Astrocyte (in vitro differentiated cells and primary cell): ENCODE measurements at regions not wholly inside any gene's neighbourhood (a gene's known extent, or its start where the extent isn't known, plus 50 kb on each side); places are given as distances from the start of the nearest gene placed in this dataset.

Experiments used
- DNase-seq: peaks from one replicate; pipeline ENCODE4 v3.0.0-alpha.2; 2010; ENCODE audit warnings: low read depth
- FAIRE-seq: peaks from 2 replicates; lab custom pipeline; 2011; peaks lifted over from hg19 to GRCh38; lab: Jason Lieb, UNC
- H2AFZ ChIP-seq: 2 replicates; pipeline ENCODE4 v1.6.0; 2012; ENCODE audit warnings: low read depth, low read length, inconsistent platforms
- H3K27ac ChIP-seq: 2 replicates; pipeline ENCODE4 v1.5.1; 2011; ENCODE audit warnings: low read depth, low read length, inconsistent platforms
- H3K27me3 ChIP-seq: 2 replicates; pipeline ENCODE4 v1.6.0; 2011; ENCODE audit warnings: low read length, inconsistent platforms; ENCODE audit not compliant: insufficient read depth
- H3K36me3 ChIP-seq: 2 replicates; pipeline ENCODE4 v1.5.1; 2011; ENCODE audit warnings: low read length, inconsistent platforms; ENCODE audit not compliant: insufficient read depth
- H3K4me1 ChIP-seq: 2 replicates; pipeline ENCODE4 v1.5.1; 2011; ENCODE audit warnings: low read length, inconsistent platforms; ENCODE audit not compliant: insufficient read depth
- H3K4me2 ChIP-seq: 2 replicates; pipeline ENCODE4 v1.6.0; 2012; ENCODE audit warnings: low read length, inconsistent platforms
- H3K4me3 ChIP-seq: 2 replicates; pipeline ENCODE4 v1.5.1; 2011; ENCODE audit warnings: low read depth, mild to moderate bottlenecking, low read length, inconsistent platforms; ENCODE audit not compliant: insufficient read depth
- H3K79me2 ChIP-seq: 2 replicates; pipeline ENCODE4 v1.6.0; 2012; ENCODE audit warnings: mild to moderate bottlenecking, low read length, inconsistent platforms; ENCODE audit not compliant: insufficient read depth
- H3K9ac ChIP-seq: 2 replicates; pipeline ENCODE4 v1.6.0; 2012; ENCODE audit warnings: mild to moderate bottlenecking, low read length, inconsistent platforms
- H3K9me3 ChIP-seq: 2 replicates; pipeline ENCODE4 v1.5.1; 2012; ENCODE audit warnings: low read depth, mild to moderate bottlenecking, low read length, inconsistent platforms; ENCODE audit not compliant: insufficient read depth
- H4K20me1 ChIP-seq: 2 replicates; pipeline ENCODE4 v1.6.0; 2012; ENCODE audit warnings: low read length, inconsistent platforms; ENCODE audit not compliant: insufficient read depth
- H3K27ac Mint-ChIP-seq: one replicate; pipeline ENCODE4 v1.8.0; 2021; ENCODE audit warnings: mild to moderate bottlenecking, mixed read lengths; ENCODE audit not compliant: unreplicated experiment
- H3K27me3 Mint-ChIP-seq: one replicate; pipeline ENCODE4 v1.8.0; 2021; ENCODE audit warnings: low read depth, mixed read lengths; ENCODE audit not compliant: unreplicated experiment
- H3K36me3 Mint-ChIP-seq: one replicate; pipeline ENCODE4 v1.8.0; 2021; ENCODE audit warnings: low read depth, mixed read lengths; ENCODE audit not compliant: unreplicated experiment
- H3K4me1 Mint-ChIP-seq: one replicate; pipeline ENCODE4 v1.8.0; 2021; ENCODE audit warnings: low read depth, mixed read lengths; ENCODE audit not compliant: unreplicated experiment
- H3K4me3 Mint-ChIP-seq: one replicate; pipeline ENCODE4 v1.8.0; 2021; ENCODE audit warnings: mild to moderate bottlenecking, moderate library complexity, mixed read lengths; ENCODE audit not compliant: unreplicated experiment
- H3K9me3 Mint-ChIP-seq: one replicate; pipeline ENCODE4 v1.8.0; 2021; ENCODE audit warnings: mild to moderate bottlenecking, mixed read lengths; ENCODE audit not compliant: unreplicated experiment
- EZH2 ChIP-seq: IDR thresholded peaks from 2 replicates; pipeline ENCODE4 v1.6.1; 2012; ENCODE audit warnings: mild to moderate bottlenecking, low read length, inconsistent platforms; ENCODE audit not compliant: insufficient read depth
- TF ChIP-seq, protein P1 (sequence below): IDR thresholded peaks from 2 replicates; pipeline ENCODE4 v1.5.1; 2011; ENCODE audit warnings: low read depth, mild to moderate bottlenecking, inconsistent platforms, low read length, moderate library complexity; ENCODE audit not compliant: insufficient read depth

DNA sequence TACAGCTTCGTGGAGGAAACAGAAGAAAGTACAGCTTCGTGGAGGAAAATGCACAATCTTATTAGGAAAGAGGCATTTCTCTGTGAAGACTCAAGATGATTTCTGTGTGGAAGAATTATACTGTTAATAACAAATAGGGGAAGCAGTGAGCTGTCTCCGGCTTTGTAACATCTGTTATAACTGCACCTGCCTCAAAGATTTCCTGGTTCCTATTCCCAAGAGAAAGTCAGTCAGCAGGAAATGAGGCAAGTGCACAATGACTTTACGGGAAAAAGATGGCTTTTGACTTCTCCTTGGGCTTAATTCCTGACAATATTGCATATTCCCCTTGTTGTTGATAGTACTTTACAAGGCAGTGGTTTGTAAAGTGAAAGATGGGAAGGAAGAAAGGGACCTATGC, 538.5 kb downstream of the BMP2 start:
- H3K27ac Mint-ChIP-seq = no peak overlapping the region
- Histone ChIP-seq H3K36me3 (no peaks in the 10 kb centered on the region), H3K79me2 (no peaks in the 10 kb centered on the region), H3K4me3 (no peak overlapping the region), H2AFZ (no peak overlapping the region), H3K4me2 (no peak overlapping the region), H3K9ac (no peak overlapping the region), H3K27me3 (no peaks in the 10 kb centered on the region), H3K4me1 (no peaks in the 10 kb centered on the region), H3K27ac (no peak overlapping the region), H3K9me3 (no peaks in the 10 kb centered on the region), H4K20me1 (no peaks in the 10 kb centered on the region)
- H3K27me3 Mint-ChIP-seq = no peaks in the 10 kb centered on the region
- no peak overlapping the region for H3K4me3 Mint-ChIP-seq
- DNase-seq (no peak), FAIRE-seq (no peak)
- TF ChIP-seq, protein P1, sequence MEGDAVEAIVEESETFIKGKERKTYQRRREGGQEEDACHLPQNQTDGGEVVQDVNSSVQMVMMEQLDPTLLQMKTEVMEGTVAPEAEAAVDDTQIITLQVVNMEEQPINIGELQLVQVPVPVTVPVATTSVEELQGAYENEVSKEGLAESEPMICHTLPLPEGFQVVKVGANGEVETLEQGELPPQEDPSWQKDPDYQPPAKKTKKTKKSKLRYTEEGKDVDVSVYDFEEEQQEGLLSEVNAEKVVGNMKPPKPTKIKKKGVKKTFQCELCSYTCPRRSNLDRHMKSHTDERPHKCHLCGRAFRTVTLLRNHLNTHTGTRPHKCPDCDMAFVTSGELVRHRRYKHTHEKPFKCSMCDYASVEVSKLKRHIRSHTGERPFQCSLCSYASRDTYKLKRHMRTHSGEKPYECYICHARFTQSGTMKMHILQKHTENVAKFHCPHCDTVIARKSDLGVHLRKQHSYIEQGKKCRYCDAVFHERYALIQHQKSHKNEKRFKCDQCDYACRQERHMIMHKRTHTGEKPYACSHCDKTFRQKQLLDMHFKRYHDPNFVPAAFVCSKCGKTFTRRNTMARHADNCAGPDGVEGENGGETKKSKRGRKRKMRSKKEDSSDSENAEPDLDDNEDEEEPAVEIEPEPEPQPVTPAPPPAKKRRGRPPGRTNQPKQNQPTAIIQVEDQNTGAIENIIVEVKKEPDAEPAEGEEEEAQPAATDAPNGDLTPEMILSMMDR = no peak
- no peak for TF ChIP-seq EZH2
- H3K36me3 Mint-ChIP-seq = no peaks in the 10 kb centered on the region
- no peaks in the 10 kb centered on the region for H3K4me1 Mint-ChIP-seq
- H3K9me3 Mint-ChIP-seq = no peaks in the 10 kb centered on the region

DNA sequence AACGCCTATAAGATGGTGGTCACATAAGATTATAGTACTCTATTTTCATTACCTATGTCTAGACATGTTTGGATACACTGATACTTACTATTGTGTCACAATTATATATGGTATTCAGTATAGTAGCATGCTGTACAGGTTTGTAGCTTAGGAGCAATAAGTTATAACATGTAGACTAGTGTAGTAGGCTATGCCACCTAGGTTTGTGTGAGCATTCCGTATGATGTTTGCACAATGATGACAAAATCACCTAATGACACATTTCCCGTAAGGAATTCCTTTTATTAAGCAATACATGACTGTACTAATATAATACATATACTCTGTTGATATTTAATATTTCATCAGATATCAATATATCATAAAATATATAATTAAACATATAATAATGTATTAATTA, 540.7 kb downstream of the BMP2 start:
- H3K4me1 ChIP-seq = no peaks in the 10 kb centered on the region
- H2AFZ ChIP-seq = no peak overlapping the region
- H3K79me2 ChIP-seq = no peaks in the 10 kb centered on the region
- Mint-ChIP-seq H3K27ac (no peak overlapping the region), H3K4me1 (no peaks in the 10 kb centered on the region), H3K36me3 (no peaks in the 10 kb centered on the region), H3K4me3 (no peak overlapping the region), H3K27me3 (no peaks in the 10 kb centered on the region), H3K9me3 (no peaks in the 10 kb centered on the region)
- TF ChIP-seq EZH2 = no peak
- TF ChIP-seq, protein P1 = no peak
- H3K27ac ChIP-seq = no peak overlapping the region
- no peaks in the 10 kb centered on the region for H3K27me3 ChIP-seq
- no peak overlapping the region for H3K9ac ChIP-seq
- H3K4me3 ChIP-seq = no peak overlapping the region
- H3K4me2 ChIP-seq = no peak overlapping the region
- H3K9me3 ChIP-seq = no peaks in the 10 kb centered on the region
- FAIRE-seq = no peak
- no peaks in the 10 kb centered on the region for H3K36me3 ChIP-seq
- no peaks in the 10 kb centered on the region for H4K20me1 ChIP-seq
- no peak for DNase-seq

DNA sequence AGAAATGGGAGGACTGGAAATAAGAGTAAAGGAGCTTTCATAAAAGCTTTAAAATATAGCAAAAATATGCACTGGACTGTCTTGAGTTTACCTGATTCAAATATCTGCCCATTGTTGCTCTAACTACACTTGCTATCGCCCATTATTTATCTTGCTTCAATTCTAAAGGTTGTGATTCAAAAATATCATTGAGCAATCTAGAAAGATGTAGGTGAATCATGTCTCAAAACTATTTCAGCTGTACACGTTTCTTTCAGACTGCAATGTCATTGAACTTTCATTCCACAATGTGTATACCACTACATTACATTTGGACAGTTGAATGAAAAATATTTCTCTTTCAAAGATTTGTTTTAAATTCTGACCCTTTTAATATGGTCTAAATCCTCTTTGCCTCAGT, 545.6 kb downstream of the BMP2 start:
- Mint-ChIP-seq H3K36me3 (no peaks in the 10 kb centered on the region), H3K9me3 (no peaks in the 10 kb centered on the region)

More for the DNA sequence above, 545.6 kb downstream of the BMP2 start:
- H4K20me1 ChIP-seq = no peaks in the 10 kb centered on the region
- H3K4me3 ChIP-seq = no peak overlapping the region
- no peak overlapping the region for H3K27ac ChIP-seq
- H3K4me1 ChIP-seq = no peaks in the 10 kb centered on the region
- H3K9me3 ChIP-seq = no peaks in the 10 kb centered on the region
- H3K4me1 Mint-ChIP-seq = no peaks in the 10 kb centered on the region
- no peaks in the 10 kb centered on the region for H3K36me3 ChIP-seq
- no peaks in the 10 kb centered on the region for H3K27me3 ChIP-seq
- H3K79me2 ChIP-seq = no peaks in the 10 kb centered on the region
- DNase-seq (no peak), FAIRE-seq (no peak)
- H3K27ac Mint-ChIP-seq = no peak overlapping the region
- no peaks in the 10 kb centered on the region for H3K27me3 Mint-ChIP-seq
- H3K4me3 Mint-ChIP-seq = no peak overlapping the region
- TF ChIP-seq, protein P1 = no peak
- TF ChIP-seq EZH2 = no peak
- H3K9ac ChIP-seq = no peak overlapping the region
- no peak overlapping the region for H2AFZ ChIP-seq
- no peak overlapping the region for H3K4me2 ChIP-seq
